B cell (primary cell): ENCODE measurements at regions not wholly inside any gene's neighbourhood (a gene's known extent, or its start where the extent isn't known, plus 50 kb on each side); places are given as distances from the start of the nearest gene placed in this dataset.

ENCODE experiments used
- ATAC-seq: fragments of 200-7000 bp; cut with Tn5 transposase; one replicate; pipeline ENCODE4 v1.10.0; 2021; ENCODE audit warnings: low read depth, mild to moderate bottlenecking, moderate number of reproducible peaks, moderate library complexity
- CTCF ChIA-PET: fragments of 350-600 bp; sonication (Branson Sonifier 250); formaldehyde crosslinking; loops from one replicate; lab custom pipeline; 2021; ENCODE audit warnings: antibody characterized with exemption, inconsistent platforms; lab: Charles Lee
- POLR2A ChIA-PET: fragments of 350-600 bp; sonication (Branson Sonifier 250); formaldehyde crosslinking; loops from one replicate; lab custom pipeline; 2021; ENCODE audit warnings: antibody characterized with exemption; lab: Charles Lee
- DNase-seq: peaks from one replicate; pipeline ENCODE4 v3.0.0; 2013
- H2AFZ ChIP-seq: 2 replicates; pipeline ENCODE4 v1.6.1; 2012; ENCODE audit warnings: mild to moderate bottlenecking, low read depth, low read length; ENCODE audit not compliant: insufficient read depth, poor library complexity, severe bottlenecking
- H3K27ac ChIP-seq, 2 donors: 1 replicate in 1 of 2; 2 replicates in 1 of 2; pipeline ENCODE4 v1.5.1; 2012 to 2013; ENCODE audit warnings: low read length in 2 of 2, mild to moderate bottlenecking in 2 of 2, moderate library complexity in 1 of 2
- H3K27me3 ChIP-seq, 4 experiments: fragments of 200-600 bp in 1 of 4; sonication (generic) in 1 of 4; replicated peaks in 1 of 4; 1 replicate in 2 of 4; 2 replicates in 2 of 4; pipeline versions ENCODE4 v1.6.1 to v1.7.0; 2013 to 2016; ENCODE audit warnings: low read length in 3 of 4, mild to moderate bottlenecking in 2 of 4, mixed read lengths in 1 of 4, moderate library complexity in 1 of 4; ENCODE audit not compliant: insufficient read depth in 4 of 4, control insufficient read depth in 3 of 4; ENCODE audit errors: control extremely low read depth in 1 of 4
- H3K36me3 ChIP-seq, 2 experiments: replicated peaks in 1 of 2; 1 replicate in 1 of 2; 2 replicates in 1 of 2; pipeline versions ENCODE4 v1.6.1 to v1.7.1; 2013; ENCODE audit warnings: low read length in 1 of 2; ENCODE audit not compliant: insufficient read depth in 2 of 2, control insufficient read depth in 1 of 2; ENCODE audit errors: control extremely low read depth in 1 of 2, extremely low read depth in 1 of 2
- H3K4me1 ChIP-seq, 2 donors: fragments of 200-600 bp in 1 of 2; sonication (generic) in 1 of 2; 1 replicate in 1 of 2; 2 replicates in 1 of 2; pipeline versions ENCODE4 v1.5.1 to v1.6.1; 2013 to 2017; ENCODE audit warnings: low read length in 2 of 2; ENCODE audit not compliant: control insufficient read depth in 2 of 2, insufficient read depth in 2 of 2
- H3K4me2 ChIP-seq: replicated peaks from 2 replicates; pipeline ENCODE3; 2012; ENCODE audit warnings: mild to moderate bottlenecking, low read depth, low read length; ENCODE audit not compliant: poor library complexity, severe bottlenecking
- H3K4me3 ChIP-seq, 5 experiments: fragments of 200-600 bp in 1 of 5; sonication (generic) in 1 of 5; 1 replicate in 3 of 5; 2 replicates in 2 of 5; pipeline versions ENCODE4 v1.5.1 to v1.7.0; 2011 to 2016; ENCODE audit warnings: low read length in 4 of 5, mild to moderate bottlenecking in 4 of 5, low read depth in 2 of 5, control low read depth in 1 of 5, moderate library complexity in 1 of 5; ENCODE audit not compliant: insufficient read depth in 1 of 5; ENCODE audit errors: control extremely low read depth in 1 of 5, extremely low read depth in 1 of 5
- H3K79me2 ChIP-seq: fragments of 200-600 bp; sonication (generic); one replicate; pipeline ENCODE4 v1.6.0; 2016; ENCODE audit warnings: low read length; ENCODE audit not compliant: control insufficient read depth, insufficient read depth
- H3K9ac ChIP-seq: fragments of 200-600 bp; sonication (generic); 2 replicates; pipeline ENCODE4 v1.6.1; 2017; ENCODE audit warnings: mild to moderate bottlenecking, low read length, moderate library complexity
- H3K9me3 ChIP-seq, 3 donors: one replicate each; pipeline versions ENCODE4 v1.6.1 to v1.7.1; 2013; ENCODE audit warnings: low read length in 2 of 3; ENCODE audit not compliant: control insufficient read depth in 2 of 3, insufficient read depth in 1 of 3; ENCODE audit errors: control extremely low read depth in 1 of 3
- H4K20me1 ChIP-seq: 2 replicates; pipeline ENCODE4 v1.6.0; 2012; ENCODE audit warnings: mild to moderate bottlenecking, low read length; ENCODE audit not compliant: insufficient read depth, control insufficient read depth, poor library complexity, severe bottlenecking
- H3K27ac Mint-ChIP-seq: one replicate; pipeline ENCODE4 v1.8.0; 2021; ENCODE audit warnings: mixed read lengths
- H3K27me3 Mint-ChIP-seq: one replicate; pipeline ENCODE4 v1.8.0; 2021; ENCODE audit warnings: mixed read lengths
- H3K4me1 Mint-ChIP-seq: one replicate; pipeline ENCODE4 v1.8.0; 2021; ENCODE audit warnings: mixed read lengths
- H3K4me3 Mint-ChIP-seq: one replicate; pipeline ENCODE4 v1.8.0; 2021; ENCODE audit warnings: mixed read lengths
- H3K9me3 Mint-ChIP-seq: one replicate; pipeline ENCODE4 v1.8.0; 2022; ENCODE audit warnings: mixed read lengths; ENCODE audit not compliant: insufficient read depth
- CTCF ChIP-seq: fragments of 200-600 bp; IDR thresholded peaks from one replicate; pipeline ENCODE4 v1.8.0; 2022; ENCODE audit warnings: antibody characterized with exemption, mild to moderate bottlenecking
- EZH2 ChIP-seq: IDR thresholded peaks from 2 replicates; pipeline ENCODE4 v1.6.1; 2012; ENCODE audit warnings: borderline replicate concordance, low read depth, mild to moderate bottlenecking, moderate library complexity, low read length; ENCODE audit not compliant: insufficient read depth, poor library complexity, severe bottlenecking
- WGBS: methylation state at CpG from one replicate; pipeline ENCODE4 v1.1.5; 2013; ENCODE audit warnings: missing lambda C conversion rate; ENCODE audit not compliant: insufficient coverage; 5-methylcytosine and 5-hydroxymethylcytosine counted together
- intact Hi-C: fragments of 100-400 bp; cut with micrococcal nuclease; formaldehyde crosslinking; loops from one replicate; pipeline ENCODE4 v1.10.0; 2022

DNA sequence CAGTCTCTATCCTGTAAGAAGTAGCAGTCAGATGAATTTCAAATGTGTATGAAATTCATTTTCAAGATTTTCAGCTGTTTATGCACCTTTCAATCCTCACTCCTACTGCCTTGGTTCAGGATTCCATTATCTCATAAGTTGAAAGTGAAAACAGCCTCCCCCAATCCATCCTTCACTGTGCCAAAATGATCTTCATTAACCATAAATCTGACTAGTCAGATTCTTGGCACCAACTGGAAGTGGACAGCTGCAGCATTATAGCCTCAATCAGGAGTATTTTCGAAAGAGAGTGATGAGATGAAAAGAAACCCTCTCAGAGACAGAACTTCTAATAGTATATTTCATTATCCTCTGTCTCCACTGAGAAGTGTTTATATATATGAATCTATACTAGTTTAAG is 365.3 kb upstream of the PDGFD start:
- no peak for ATAC-seq
- intact Hi-C loops = no loop called here
- no CpG with 5 or more reads among the region's 1 CpG for WGBS
- Histone ChIP-seq H4K20me1 (no peaks in the 10 kb centered on the region), H3K4me2 (no peak overlapping the region), H3K4me1 (no peaks in the 10 kb centered on the region), H3K9me3 (no peaks in the 10 kb centered on the region), H3K79me2 (no peaks in the 10 kb centered on the region), H3K36me3 (no peaks in the 10 kb centered on the region), H3K27me3 (no peaks in the 10 kb centered on the region), H3K27ac (no peak overlapping the region), H3K9ac (no peak overlapping the region), H3K4me3 (no peak overlapping the region), H2AFZ (no peak overlapping the region)
- DNase-seq = no peak
- Mint-ChIP-seq H3K4me3 (no peak overlapping the region), H3K9me3 (no peaks in the 10 kb centered on the region), H3K27me3 (peaks cover 3% of the 10 kb centered on the region), H3K4me1 (no peaks in the 10 kb centered on the region), H3K27ac (no peak overlapping the region)
- no peak for TF ChIP-seq EZH2
- TF ChIP-seq CTCF = no peak
- ChIA-PET CTCF (no interaction called here), POLR2A (no interaction called here)

GRCh38 chr11:104526006-104526405 is 362.1 kb upstream of the PDGFD start:
- Histone ChIP-seq H3K36me3 (no peaks in the 10 kb centered on the region), H3K9ac (no peak overlapping the region), H3K27ac (no peak overlapping the region), H3K4me1 (no peaks in the 10 kb centered on the region), H3K4me2 (no peak overlapping the region), H3K4me3 (no peak overlapping the region), H3K9me3 (no peaks in the 10 kb centered on the region), H4K20me1 (no peaks in the 10 kb centered on the region), H2AFZ (no peak overlapping the region), H3K27me3 (no peaks in the 10 kb centered on the region), H3K79me2 (no peaks in the 10 kb centered on the region)
- no peak for TF ChIP-seq CTCF
- TF ChIP-seq EZH2 = no peak
- ChIA-PET CTCF (no interaction called here), POLR2A (no interaction called here)
- Mint-ChIP-seq H3K4me1 (no peaks in the 10 kb centered on the region), H3K9me3 (no peaks in the 10 kb centered on the region), H3K4me3 (no peak overlapping the region), H3K27me3 (peaks cover 3% of the 10 kb centered on the region), H3K27ac (no peak overlapping the region)
- WGBS = no CpG with 5 or more reads among the region's 2 CpGs
- intact Hi-C loops = no loop called here
- DNase-seq = no peak
- ATAC-seq = no peak
